Cardiac fibroblast (primary cell): ENCODE measurements at regions not wholly inside any gene's neighbourhood (a gene's known extent, or its start where the extent isn't known, plus 50 kb on each side); places are given as distances from the start of the nearest gene placed in this dataset.

Source experiments
- DNase-seq, 2 donors: peaks; one replicate each; pipeline versions ENCODE4 v3.0.0 to v3.0.0-alpha.2; 2010; ENCODE audit warnings: low read depth in 2 of 2
- H3K4me3 ChIP-seq, 2 donors: replicated peaks in 1 of 2; 1 replicate in 1 of 2; 2 replicates in 1 of 2; pipeline ENCODE4 v1.5.1; 2011; ENCODE audit warnings: low read depth in 2 of 2, low read length in 2 of 2, mild to moderate bottlenecking in 2 of 2, moderate library complexity in 1 of 2
- CTCF ChIP-seq: IDR thresholded peaks from one replicate; pipeline ENCODE4 v1.5.1; 2011; ENCODE audit warnings: low read depth, mild to moderate bottlenecking, low read length, inconsistent platforms

- no peak for TF ChIP-seq CTCF
- no peak overlapping the region for H3K4me3 ChIP-seq
- no peak for DNase-seq
These were observed 828.7 kb upstream of the LRRN3 start for GRCh38 chr7:110262251-110262650.

- no peak overlapping the region for H3K4me3 ChIP-seq
- TF ChIP-seq CTCF: no peak
- DNase-seq: no peak
These were observed 826.6 kb upstream of the LRRN3 start for GRCh38 chr7:110264288-110264687.

GRCh38 chr7:110281362-110281761 lies 809.6 kb upstream of the LRRN3 start:
- no peak overlapping the region for H3K4me3 ChIP-seq
- DNase-seq: no peak
- TF ChIP-seq CTCF: no peak

- no peak for DNase-seq
- no peak overlapping the region for H3K4me3 ChIP-seq
- no peak for TF ChIP-seq CTCF
These were observed 807.9 kb upstream of the LRRN3 start for GRCh38 chr7:110283056-110283455.

- H3K4me3 ChIP-seq: no peak overlapping the region
- no peak for TF ChIP-seq CTCF
- no peak for DNase-seq
These were observed 799.5 kb upstream of the LRRN3 start for GRCh38 chr7:110291430-110291829.

- DNase-seq: no peak
- no peak for TF ChIP-seq CTCF
- H3K4me3 ChIP-seq: no peak overlapping the region
These were observed 794.6 kb upstream of the LRRN3 start for GRCh38 chr7:110296321-110296720.

- TF ChIP-seq CTCF: no peak
- DNase-seq: peak in 1 of 2 donors; percentile 54
- H3K4me3 ChIP-seq: no peak overlapping the region
These were observed 783.2 kb upstream of the LRRN3 start for GRCh38 chr7:110307776-110308175.
